Lower lobe of right lung (tissue), 2 donors: ENCODE measurements at regions not wholly inside any gene's neighbourhood (a gene's known extent, or its start where the extent isn't known, plus 50 kb on each side); places are given as distances from the start of the nearest gene placed in this dataset.

Experiments
- ATAC-seq, 2 donors: fragments of 200-7000 bp; cut with Tn5 transposase; one replicate each; pipeline ENCODE4 v1.9.1; 2020 to 2022; ENCODE audit warnings: mild to moderate bottlenecking in 2 of 2, moderate library complexity in 2 of 2
- DNase-seq: peaks from one replicate; pipeline ENCODE4 v3.0.0-alpha.2; 2020
- H3K27ac ChIP-seq: fragments of 200-600 bp; one replicate; pipeline ENCODE4 v1.8.0; 2022
- H3K27me3 ChIP-seq: fragments of 200-600 bp; one replicate; pipeline ENCODE4 v1.8.0; 2022; ENCODE audit warnings: low read depth
- H3K36me3 ChIP-seq: fragments of 200-600 bp; one replicate; pipeline ENCODE4 v1.8.0; 2022; ENCODE audit warnings: mild to moderate bottlenecking
- H3K4me1 ChIP-seq: fragments of 200-600 bp; one replicate; pipeline ENCODE4 v1.8.0; 2022
- H3K4me3 ChIP-seq: fragments of 200-600 bp; one replicate; pipeline ENCODE4 v1.8.0; 2022; ENCODE audit warnings: mild to moderate bottlenecking
- H3K9me3 ChIP-seq: fragments of 200-600 bp; one replicate; pipeline ENCODE4 v1.8.0; 2022
- intact Hi-C: fragments of 100-400 bp; cut with DNase I; formaldehyde crosslinking; loops from one replicate; pipeline ENCODE4 v1.11.0; 2022
- TF ChIP-seq, protein P1 (sequence below): fragments of 200-600 bp; IDR thresholded peaks from one replicate; pipeline ENCODE4 v1.8.0; 2022; ENCODE audit warnings: antibody characterized with exemption, mild to moderate bottlenecking
- donor health status: DM: no; HTN: yes; CAD: no; lungs with severe emphysema.

DNA sequence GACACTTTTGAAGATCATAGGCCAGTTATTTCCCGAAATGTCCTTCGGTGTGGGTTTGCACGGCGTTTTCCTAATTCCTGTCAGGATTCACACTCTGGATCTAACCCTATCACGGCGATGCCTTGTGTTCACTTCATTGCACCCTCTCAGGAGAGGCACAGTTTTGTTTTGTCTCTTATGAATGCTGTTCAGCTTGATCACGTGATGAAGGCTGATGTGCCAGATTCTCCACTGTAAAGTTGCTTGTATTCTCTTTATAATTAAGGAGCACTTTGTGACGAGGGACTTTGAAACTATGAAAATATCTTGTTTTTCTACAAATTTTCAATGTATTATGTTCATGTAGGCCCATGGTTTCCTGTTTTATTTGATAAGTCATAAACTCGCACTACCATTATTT is 568.1 kb downstream of the ACTR3B start:
- Histone ChIP-seq H3K36me3 (no peaks in the 10 kb centered on the region), H3K27me3 (no peaks in the 10 kb centered on the region), H3K4me1 (no peaks in the 10 kb centered on the region), H3K27ac (no peak overlapping the region), H3K9me3 (no peaks in the 10 kb centered on the region), H3K4me3 (no peak overlapping the region)
- no peak for DNase-seq
- no peak for ATAC-seq
- intact Hi-C loops: no loop called here
- TF ChIP-seq, protein P1, sequence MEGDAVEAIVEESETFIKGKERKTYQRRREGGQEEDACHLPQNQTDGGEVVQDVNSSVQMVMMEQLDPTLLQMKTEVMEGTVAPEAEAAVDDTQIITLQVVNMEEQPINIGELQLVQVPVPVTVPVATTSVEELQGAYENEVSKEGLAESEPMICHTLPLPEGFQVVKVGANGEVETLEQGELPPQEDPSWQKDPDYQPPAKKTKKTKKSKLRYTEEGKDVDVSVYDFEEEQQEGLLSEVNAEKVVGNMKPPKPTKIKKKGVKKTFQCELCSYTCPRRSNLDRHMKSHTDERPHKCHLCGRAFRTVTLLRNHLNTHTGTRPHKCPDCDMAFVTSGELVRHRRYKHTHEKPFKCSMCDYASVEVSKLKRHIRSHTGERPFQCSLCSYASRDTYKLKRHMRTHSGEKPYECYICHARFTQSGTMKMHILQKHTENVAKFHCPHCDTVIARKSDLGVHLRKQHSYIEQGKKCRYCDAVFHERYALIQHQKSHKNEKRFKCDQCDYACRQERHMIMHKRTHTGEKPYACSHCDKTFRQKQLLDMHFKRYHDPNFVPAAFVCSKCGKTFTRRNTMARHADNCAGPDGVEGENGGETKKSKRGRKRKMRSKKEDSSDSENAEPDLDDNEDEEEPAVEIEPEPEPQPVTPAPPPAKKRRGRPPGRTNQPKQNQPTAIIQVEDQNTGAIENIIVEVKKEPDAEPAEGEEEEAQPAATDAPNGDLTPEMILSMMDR: no peak

DNA sequence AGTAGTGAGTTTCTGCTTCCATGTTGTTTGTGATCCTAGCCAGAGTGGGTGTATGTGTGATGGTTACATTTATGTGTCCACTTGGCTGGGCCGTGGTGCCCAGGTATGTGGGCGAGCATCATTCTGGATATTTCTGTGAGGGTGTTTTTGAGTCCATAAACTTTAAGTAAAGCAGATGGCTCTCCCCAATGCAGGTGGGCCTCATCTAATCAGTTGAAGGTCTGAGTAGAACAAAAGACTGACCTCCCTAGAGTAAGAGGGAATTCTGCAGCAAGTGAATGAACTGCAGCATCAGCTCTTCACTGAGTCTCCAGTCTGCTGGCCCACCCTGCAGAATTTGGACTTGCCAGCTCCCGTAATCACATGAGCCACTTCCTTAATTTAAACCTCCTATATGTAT is 571.9 kb downstream of the ACTR3B start:
- no peak for DNase-seq
- intact Hi-C loops: no loop called here
- no peaks in the 10 kb centered on the region for H3K4me1 ChIP-seq
- no peaks in the 10 kb centered on the region for H3K27me3 ChIP-seq
- no peak overlapping the region for H3K27ac ChIP-seq
- no peaks in the 10 kb centered on the region for H3K9me3 ChIP-seq
- no peak for ATAC-seq
- TF ChIP-seq, protein P1: no peak
- H3K36me3 ChIP-seq: no peaks in the 10 kb centered on the region
- no peak overlapping the region for H3K4me3 ChIP-seq

DNA sequence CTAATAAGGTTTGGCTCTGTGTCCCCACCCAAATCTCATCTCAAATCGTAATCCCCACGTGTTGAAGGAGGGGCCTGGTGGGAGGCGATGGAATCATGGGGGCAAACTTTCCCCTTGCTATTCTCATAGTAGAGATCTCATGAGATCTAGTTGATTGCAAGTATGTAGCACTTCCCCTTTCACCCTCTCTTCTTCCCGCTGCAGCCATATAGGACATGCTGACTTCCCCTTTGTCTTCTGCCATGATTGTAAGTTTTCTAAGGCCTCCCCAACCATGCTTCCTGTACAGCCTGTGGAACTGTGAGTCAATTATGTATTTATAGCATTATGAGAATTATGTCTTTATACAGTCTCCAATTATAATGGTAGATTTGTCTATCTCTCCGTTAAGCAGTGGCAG is 594.5 kb downstream of the ACTR3B start:
- TF ChIP-seq, protein P1: no peak
- Histone ChIP-seq H3K36me3 (no peaks in the 10 kb centered on the region), H3K4me3 (no peak overlapping the region), H3K27ac (no peak overlapping the region), H3K27me3 (no peaks in the 10 kb centered on the region), H3K4me1 (no peaks in the 10 kb centered on the region), H3K9me3 (no peaks in the 10 kb centered on the region)
- intact Hi-C loops: no loop called here
- ATAC-seq: no peak
- DNase-seq: no peak

DNA sequence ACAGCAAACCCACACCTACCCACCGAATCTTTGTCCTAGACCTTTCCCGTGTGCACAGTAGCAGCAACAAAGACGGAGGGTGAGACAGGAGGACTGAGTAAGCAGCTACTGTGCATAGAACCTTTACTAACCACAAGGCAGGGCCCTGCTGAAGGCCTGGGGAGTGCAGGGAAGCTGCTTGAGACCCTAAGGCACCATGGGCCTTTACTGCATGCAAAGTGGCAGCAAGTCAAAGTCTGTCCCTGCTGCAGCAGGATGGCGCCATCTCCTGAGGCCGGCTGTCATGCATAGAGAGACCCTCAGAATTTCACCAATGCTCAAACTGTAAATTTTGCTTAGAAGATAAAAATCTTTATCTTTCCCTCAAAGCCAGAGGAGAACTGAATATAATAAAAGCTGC is 610.5 kb downstream of the ACTR3B start:
- intact Hi-C loops: no loop called here
- TF ChIP-seq, protein P1: no peak
- Histone ChIP-seq H3K9me3 (peaks cover 14% of the 10 kb centered on the region), H3K36me3 (no peaks in the 10 kb centered on the region), H3K27me3 (no peaks in the 10 kb centered on the region), H3K27ac (no peak overlapping the region), H3K4me3 (no peak overlapping the region), H3K4me1 (no peaks in the 10 kb centered on the region)
- no peak for DNase-seq
- ATAC-seq: no peak

DNA sequence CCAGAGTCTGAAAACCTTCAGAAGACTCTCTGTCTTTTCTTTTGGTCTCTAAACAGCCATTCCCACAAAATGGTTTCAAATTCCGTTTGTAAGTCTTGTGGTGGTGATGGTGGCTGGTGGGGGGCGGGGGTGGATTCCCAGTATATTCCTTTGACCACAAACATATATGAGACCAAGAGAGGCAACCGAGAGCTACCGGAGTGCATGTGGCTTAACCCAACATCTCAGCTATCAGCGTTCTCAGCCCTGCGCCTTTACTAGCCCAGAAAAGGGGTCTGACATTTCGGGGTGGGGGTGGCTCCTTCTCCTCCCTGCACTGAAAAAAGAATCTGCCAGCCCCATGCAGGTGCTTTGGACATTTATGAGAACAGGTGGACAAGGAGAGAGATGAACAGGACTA is 621.1 kb downstream of the ACTR3B start:
- no peak for ATAC-seq
- Histone ChIP-seq H3K4me3 (no peak overlapping the region), H3K9me3 (no peaks in the 10 kb centered on the region), H3K4me1 (no peaks in the 10 kb centered on the region), H3K27ac (no peak overlapping the region), H3K27me3 (no peaks in the 10 kb centered on the region), H3K36me3 (no peaks in the 10 kb centered on the region)
- TF ChIP-seq, protein P1: no peak
- intact Hi-C loops: no loop called here
- no peak for DNase-seq
